IMR-90 (cell line): ENCODE measurements at regions not wholly inside any gene's neighbourhood (a gene's known extent, or its start where the extent isn't known, plus 50 kb on each side); places are given as distances from the start of the nearest gene placed in this dataset.

Experiments used
- ATAC-seq: fragments of 200-7000 bp; cut with Tn5 transposase; 2 replicates; pipeline ENCODE4 v1.9.1; 2020; ENCODE audit warnings: low read depth, mild to moderate bottlenecking, moderate library complexity
- BruUV-seq: library from RNA; stranded (reverse); fragments of 400-500 nt; replicated peaks from 2 replicates; lab custom pipeline; 2021; lab: Mats Ljungman, UMichigan
- CTCF ChIA-PET: fragments of 300-600 bp; formaldehyde crosslinking; extraction: SDS; loops from one replicate; lab custom pipeline; 2021; ENCODE audit warnings: antibody characterized with exemption; lab: Yijun Ruan, JAX
- POLR2A ChIA-PET: fragments of 300-600 bp; sonication (Branson Sonifier 250); formaldehyde crosslinking; loops from one replicate; lab custom pipeline; 2022; ENCODE audit warnings: antibody characterized with exemption; ENCODE audit not compliant: unreplicated experiment; lab: Charles Lee
- DNase-seq: peaks from one replicate; pipeline ENCODE4 v3.0.0; 2013
- H2AFZ ChIP-seq: replicated peaks from 2 replicates; pipeline ENCODE3; 2013; ENCODE audit warnings: low read length, mild to moderate bottlenecking; ENCODE audit not compliant: poor library complexity
- H2AK5ac ChIP-seq: 2 replicates; pipeline ENCODE4 v1.6.1; 2013; ENCODE audit warnings: low read depth, low read length, inconsistent platforms
- H2AK9ac ChIP-seq: replicated peaks from 2 replicates; pipeline ENCODE3; 2013; ENCODE audit warnings: mild to moderate bottlenecking, low read depth, low read length, moderate library complexity; ENCODE audit not compliant: poor library complexity
- H2BK120ac ChIP-seq: 2 replicates; pipeline ENCODE4 v1.6.1; 2013; ENCODE audit warnings: low read depth, low read length, inconsistent platforms
- H2BK15ac ChIP-seq: 3 replicates; pipeline ENCODE4 v1.6.1; 2013; ENCODE audit warnings: low read depth, low read length, inconsistent platforms
- H2BK20ac ChIP-seq: 2 replicates; pipeline ENCODE4 v1.6.1; 2013; ENCODE audit warnings: low read depth, mild to moderate bottlenecking, inconsistent platforms, low read length, moderate library complexity
- H2BK5ac ChIP-seq: 2 replicates; pipeline ENCODE4 v1.6.1; 2013; ENCODE audit warnings: mild to moderate bottlenecking, low read depth, low read length, inconsistent platforms; ENCODE audit not compliant: poor library complexity, severe bottlenecking
- H3K14ac ChIP-seq: replicated peaks from 2 replicates; pipeline ENCODE4 v1.6.1; 2013; ENCODE audit warnings: low read depth, low read length, inconsistent platforms
- H3K18ac ChIP-seq: 2 replicates; pipeline ENCODE4 v1.6.1; 2013; ENCODE audit warnings: low read depth, low read length, control low read depth
- H3K23ac ChIP-seq: 2 replicates; pipeline ENCODE4 v1.6.1; 2013; ENCODE audit warnings: low read depth, low read length, inconsistent platforms
- H3K27ac ChIP-seq: 2 replicates; pipeline ENCODE4 v1.5.1; 2013; ENCODE audit warnings: mild to moderate bottlenecking, control low read depth, low read length; ENCODE audit not compliant: insufficient read depth
- H3K27me3 ChIP-seq: 2 replicates; pipeline ENCODE4 v1.6.1; 2013; ENCODE audit warnings: low read length; ENCODE audit not compliant: control insufficient read depth, insufficient read depth
- H3K36me3 ChIP-seq: 2 replicates; pipeline ENCODE4 v1.6.1; 2013; ENCODE audit warnings: low read length, mixed read lengths; ENCODE audit not compliant: control insufficient read depth, insufficient read depth
- H3K4ac ChIP-seq: 2 replicates; pipeline ENCODE4 v1.6.1; 2013; ENCODE audit warnings: low read depth, low read length, inconsistent platforms
- H3K4me1 ChIP-seq: 2 replicates; pipeline ENCODE4 v1.6.1; 2013; ENCODE audit warnings: low read length, mixed read lengths; ENCODE audit not compliant: control insufficient read depth, insufficient read depth
- H3K4me2 ChIP-seq: 2 replicates; pipeline ENCODE4 v1.6.1; 2013; ENCODE audit warnings: low read depth, mild to moderate bottlenecking, control low read depth, low read length, moderate library complexity
- H3K4me3 ChIP-seq: 2 replicates; pipeline ENCODE4 v1.5.1; 2013; ENCODE audit warnings: low read depth, mild to moderate bottlenecking, control low read depth, low read length, moderate library complexity; ENCODE audit not compliant: insufficient read depth
- H3K56ac ChIP-seq: 2 replicates; pipeline ENCODE4 v1.6.1; 2013; ENCODE audit warnings: low read length, inconsistent platforms; ENCODE audit not compliant: insufficient read depth; ENCODE audit errors: extremely low read depth
- H3K79me1 ChIP-seq, 2 experiments: 2 replicates each; pipeline ENCODE4 v1.6.1; 2013; ENCODE audit warnings: low read length in 2 of 2, inconsistent platforms in 1 of 2, low read depth in 1 of 2
- H3K9ac ChIP-seq: 2 replicates; pipeline ENCODE4 v1.6.1; 2013; ENCODE audit warnings: low read depth, low read length, control low read depth
- H3K9me1 ChIP-seq: 2 replicates; pipeline ENCODE4 v1.6.1; 2013; ENCODE audit warnings: low read length, inconsistent platforms; ENCODE audit not compliant: insufficient read depth
- H3K9me3 ChIP-seq: 2 replicates; pipeline ENCODE4 v1.6.1; 2013; ENCODE audit warnings: low read length; ENCODE audit not compliant: control insufficient read depth, insufficient read depth
- H4K20me1 ChIP-seq: 2 replicates; pipeline ENCODE4 v1.6.1; 2013; ENCODE audit warnings: low read length, inconsistent platforms; ENCODE audit not compliant: insufficient read depth
- H4K5ac ChIP-seq: 2 replicates; pipeline ENCODE4 v1.6.1; 2013; ENCODE audit warnings: mild to moderate bottlenecking, low read depth, low read length, control low read depth
- H4K8ac ChIP-seq, 2 experiments: 2 replicates each; pipeline ENCODE4 v1.6.1; 2013; ENCODE audit warnings: low read depth in 2 of 2, low read length in 2 of 2, control low read depth in 1 of 2, inconsistent platforms in 1 of 2
- H4K91ac ChIP-seq: 2 replicates; pipeline ENCODE4 v1.6.1; 2013; ENCODE audit warnings: low read depth, low read length, inconsistent platforms; ENCODE audit not compliant: insufficient read depth
- BHLHE40 ChIP-seq: fragments of 150-350 bp; IDR thresholded peaks from 2 replicates; pipeline ENCODE4 v1.6.1; 2016; ENCODE audit warnings: mild to moderate bottlenecking, low read depth, low read length
- CHD1 ChIP-seq: IDR thresholded peaks from 2 replicates; pipeline ENCODE4 v1.6.1; 2012; ENCODE audit warnings: low read depth, low read length, improper control_type of control experiment
- CTCF ChIP-seq: conservative IDR thresholded peaks from 2 replicates; pipeline ENCODE4 v1.5.1; 2012; ENCODE audit warnings: mild to moderate bottlenecking, low read depth, low read length, improper control_type of control experiment
- ELK1 ChIP-seq: fragments of 150-350 bp; IDR thresholded peaks from 2 replicates; pipeline ENCODE4 v1.6.1; 2016; ENCODE audit warnings: low read depth, mild to moderate bottlenecking, low read length, moderate library complexity, borderline replicate concordance
- MAZ ChIP-seq: IDR thresholded peaks from 2 replicates; pipeline ENCODE4 v1.6.1; 2012; ENCODE audit warnings: low read depth, mild to moderate bottlenecking, low read length, improper control_type of control experiment, moderate library complexity, borderline replicate concordance
- MXI1 ChIP-seq: IDR thresholded peaks from 2 replicates; pipeline ENCODE4 v1.6.1; 2012; ENCODE audit warnings: low read depth, mild to moderate bottlenecking, low read length, moderate library complexity, borderline replicate concordance
- NFE2L2 ChIP-seq: fragments of 150-350 bp; IDR thresholded peaks from 2 replicates; pipeline ENCODE4 v1.6.1; 2016; ENCODE audit warnings: low read depth, mild to moderate bottlenecking, low read length
- POLR2A ChIP-seq: IDR thresholded peaks from 2 replicates; pipeline ENCODE4 v1.6.1; 2012; ENCODE audit warnings: mild to moderate bottlenecking, low read depth, low read length
- SMC3 ChIP-seq: fragments of 150-350 bp; IDR thresholded peaks from 2 replicates; pipeline ENCODE4 v1.6.1; 2016; ENCODE audit warnings: low read depth, mild to moderate bottlenecking, antibody characterized with exemption, low read length, moderate library complexity
- USF2 ChIP-seq: fragments of 150-350 bp; IDR thresholded peaks from 2 replicates; pipeline ENCODE4 v1.6.1; 2017; ENCODE audit warnings: mild to moderate bottlenecking, antibody characterized with exemption, low read length, low read depth
- WGBS, 2 experiments: methylation state at CpG; one replicate each; pipeline versions ENCODE4 v1.1.5 to v1.1.7; 2013; ENCODE audit warnings: missing lambda C conversion rate in 2 of 2; ENCODE audit not compliant: insufficient read length in 1 of 2; ENCODE audit errors: extremely low coverage in 2 of 2; 5-methylcytosine and 5-hydroxymethylcytosine counted together
- dilution Hi-C: fragments of 300-500 bp; cut with HindIII; formaldehyde crosslinking; loops from one replicate; pipeline ENCODE4 v1.14.3; 2018; ENCODE audit warnings: low sequenced_read_pairs; ENCODE audit not compliant: unreplicated experiment
- in situ Hi-C: fragments of 300-500 bp; cut with MboI; formaldehyde crosslinking; loops from 3 replicates; pipeline ENCODE4 v1.14.3; 2019; ENCODE audit warnings: low sequenced_read_pairs, inconsistent platforms, mixed read lengths
- intact Hi-C: fragments of 100-400 bp; cut with micrococcal nuclease; formaldehyde crosslinking; loops from 2 replicates; pipeline ENCODE4 v1.10.0; 2022

GRCh38 chr1:201672685-201673084, 133.8 kb downstream of the NAV1 start:
- Histone ChIP-seq H3K56ac (no peak overlapping the region), H3K18ac (no peak overlapping the region), H3K23ac (no peak overlapping the region), H3K27ac (no peak overlapping the region), H4K8ac (no peak overlapping the region), H3K4me1 (peaks cover 29% of the 10 kb centered on the region), H3K9me1 (peaks cover 66% of the 10 kb centered on the region), H3K14ac (no peak overlapping the region), H2AK5ac (no peak overlapping the region), H4K91ac (no peak overlapping the region), H3K9me3 (no peaks in the 10 kb centered on the region), H3K9ac (no peak overlapping the region), H2BK15ac (no peak overlapping the region), H2BK20ac (no peak overlapping the region), H2AFZ (no peak overlapping the region), H2BK120ac (no peak overlapping the region), H4K5ac (no peak overlapping the region), H3K4me3 (no peak overlapping the region), H4K20me1 (peaks cover 97% of the 10 kb centered on the region), H3K79me1 (peaks cover 43 to 98% of the 10 kb centered on the region in 2 experiments), H3K4ac (no peak overlapping the region), H2AK9ac (no peak overlapping the region), H2BK5ac (no peak overlapping the region), H3K36me3 (peaks cover 2% of the 10 kb centered on the region; the same call in 1 of the 2 replicates), H3K4me2 (no peak overlapping the region), H3K27me3 (no peaks in the 10 kb centered on the region)
- ATAC-seq (no peak), DNase-seq (no peak)
- no peak for TF ChIP-seq ELK1
- TF ChIP-seq NFE2L2: no peak
- TF ChIP-seq SMC3: no peak
- no peak for TF ChIP-seq BHLHE40
- TF ChIP-seq USF2: no peak
- TF ChIP-seq CTCF: no peak
- TF ChIP-seq POLR2A: no peak
- TF ChIP-seq MAZ: no peak
- no peak for TF ChIP-seq CHD1
- no peak for TF ChIP-seq MXI1
- WGBS, 2 experiments: 97% methylated on average over 5 of the region's 8 CpGs; no CpG with 5 or more reads in 1 of the 2 experiments
- in situ Hi-C loops (no loop called here), intact Hi-C loops (no loop called here), dilution Hi-C loops (no loop called here)
- ChIA-PET CTCF (interaction anchor here (0.6 kb wide), 1 partner anchor 37 kb away, joined by 4 read pairs; no protein-coding TSS in a partner anchor), POLR2A (no interaction called here)
- BruUV-seq: no TSS peak
